Keratinocyte (primary cell): ENCODE measurements at regions not wholly inside any gene's neighbourhood (a gene's known extent, or its start where the extent isn't known, plus 50 kb on each side); places are given as distances from the start of the nearest gene placed in this dataset.

Experiments used
- EZH2 ChIP-seq: IDR thresholded peaks from one replicate; pipeline ENCODE4 v1.6.1; 2012; ENCODE audit warnings: inconsistent platforms, mild to moderate bottlenecking, low read length, moderate library complexity
- TF ChIP-seq, protein P1 (sequence below), 3 experiments: IDR thresholded peaks in 1 of 3; conservative IDR thresholded peaks in 1 of 3; optimal IDR thresholded peaks in 1 of 3; 2 replicates in 2 of 3; 3 replicates in 1 of 3; pipeline versions ENCODE3 to v1.5.1; 2011; ENCODE audit warnings: low read length in 3 of 3, mild to moderate bottlenecking in 3 of 3, moderate library complexity in 2 of 3, control low read depth in 1 of 3, inconsistent platforms in 1 of 3; ENCODE audit not compliant: insufficient read depth in 2 of 3; ENCODE audit errors: extremely low read depth in 1 of 3

DNA sequence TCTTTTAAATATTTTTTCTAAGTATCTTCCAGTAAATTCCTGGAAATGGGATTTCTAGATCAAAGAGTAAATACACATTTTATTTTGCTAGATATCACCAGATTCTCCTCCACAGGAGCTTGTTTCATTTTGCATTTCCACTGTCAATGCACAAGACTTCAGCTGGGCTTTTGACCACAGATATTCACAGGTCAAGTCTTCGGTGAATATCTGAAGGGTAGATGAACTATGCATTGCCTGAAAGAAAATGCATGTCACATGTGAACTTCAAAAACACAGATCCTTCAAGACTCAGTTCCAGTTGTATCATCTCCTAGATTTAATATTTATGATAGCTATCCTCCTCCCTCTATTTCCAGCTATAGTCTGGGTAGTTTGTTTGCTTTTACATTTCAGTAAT is 963.6 kb upstream of the GOT2 start:
- TF ChIP-seq, protein P1, sequence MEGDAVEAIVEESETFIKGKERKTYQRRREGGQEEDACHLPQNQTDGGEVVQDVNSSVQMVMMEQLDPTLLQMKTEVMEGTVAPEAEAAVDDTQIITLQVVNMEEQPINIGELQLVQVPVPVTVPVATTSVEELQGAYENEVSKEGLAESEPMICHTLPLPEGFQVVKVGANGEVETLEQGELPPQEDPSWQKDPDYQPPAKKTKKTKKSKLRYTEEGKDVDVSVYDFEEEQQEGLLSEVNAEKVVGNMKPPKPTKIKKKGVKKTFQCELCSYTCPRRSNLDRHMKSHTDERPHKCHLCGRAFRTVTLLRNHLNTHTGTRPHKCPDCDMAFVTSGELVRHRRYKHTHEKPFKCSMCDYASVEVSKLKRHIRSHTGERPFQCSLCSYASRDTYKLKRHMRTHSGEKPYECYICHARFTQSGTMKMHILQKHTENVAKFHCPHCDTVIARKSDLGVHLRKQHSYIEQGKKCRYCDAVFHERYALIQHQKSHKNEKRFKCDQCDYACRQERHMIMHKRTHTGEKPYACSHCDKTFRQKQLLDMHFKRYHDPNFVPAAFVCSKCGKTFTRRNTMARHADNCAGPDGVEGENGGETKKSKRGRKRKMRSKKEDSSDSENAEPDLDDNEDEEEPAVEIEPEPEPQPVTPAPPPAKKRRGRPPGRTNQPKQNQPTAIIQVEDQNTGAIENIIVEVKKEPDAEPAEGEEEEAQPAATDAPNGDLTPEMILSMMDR (optimal IDR thresholded peaks at IDR 0.05 in 1 of 3, IDR thresholded peaks at IDR 0.05 in 1 of 3, conservative IDR thresholded peaks at IDR 0.05 in 1 of 3; ENCODE audit: extremely low read depth in 1 of 3, insufficient read depth in 2 of 3, low read length in 3 of 3), result no peak
- TF ChIP-seq EZH2, result no peak
